ENCODE measurements at regions not wholly inside any gene's neighbourhood (a gene's known extent, or its start where the extent isn't known, plus 50 kb on each side); places are given as distances from the start of the nearest gene placed in this dataset.
A peak's percentile ranks its signal among the peaks of the same experiment; 100 is the strongest.

GRCh38 chr4:187283201-187283955, 559.7 kb upstream of the FAT1 start:
- peak in 1 of 2 donors; percentile 26 for DNase-seq (ENCODE audit: low read depth in 2 of 2)
- TF ChIP-seq CTCF (IDR thresholded peaks at IDR 0.05; ENCODE audit: low read depth, low read length): no peak

GRCh38 chr4:187286525-187286924, 562.9 kb upstream of the FAT1 start:
- no peak for DNase-seq (ENCODE audit: low read depth in 2 of 2)
- TF ChIP-seq CTCF (IDR thresholded peaks at IDR 0.05; ENCODE audit: low read depth, low read length): no peak

More at GRCh38 chr4:187283201-187283955, 559.7 kb upstream of the FAT1 start:
- H3K4me3 ChIP-seq (replicated peaks in 1 of 2; ENCODE audit: low read depth in 2 of 2, low read length in 2 of 2): no peak overlapping the region

GRCh38 chr4:187289371-187289770, 565.7 kb upstream of the FAT1 start:
- no peak for TF ChIP-seq CTCF (IDR thresholded peaks at IDR 0.05; ENCODE audit: low read depth, low read length)
- no peak overlapping the region for H3K4me3 ChIP-seq (replicated peaks in 1 of 2; ENCODE audit: low read depth in 2 of 2, low read length in 2 of 2)
- peak in 1 of 2 donors; percentile 18 for DNase-seq (ENCODE audit: low read depth in 2 of 2)

More at GRCh38 chr4:187286525-187286924, 562.9 kb upstream of the FAT1 start:
- H3K4me3 ChIP-seq (replicated peaks in 1 of 2; ENCODE audit: low read depth in 2 of 2, low read length in 2 of 2): no peak overlapping the region

GRCh38 chr4:187294861-187295260, 571.2 kb upstream of the FAT1 start:
- H3K4me3 ChIP-seq (replicated peaks in 1 of 2; ENCODE audit: low read depth in 2 of 2, low read length in 2 of 2): no peak overlapping the region
- peak in 1 of 2 donors; percentile 69 for DNase-seq (ENCODE audit: low read depth in 2 of 2)
- TF ChIP-seq CTCF (IDR thresholded peaks at IDR 0.05; ENCODE audit: low read depth, low read length): no peak

GRCh38 chr4:187301923-187302322, 578.3 kb upstream of the FAT1 start:
- TF ChIP-seq CTCF (IDR thresholded peaks at IDR 0.05; ENCODE audit: low read depth, low read length): no peak
- DNase-seq (ENCODE audit: low read depth in 2 of 2): no peak
- no peak overlapping the region for H3K4me3 ChIP-seq (replicated peaks in 1 of 2; ENCODE audit: low read depth in 2 of 2, low read length in 2 of 2)

- DNase-seq (ENCODE audit: low read depth in 2 of 2): peak in 1 of 2 donors; percentile 27
- TF ChIP-seq CTCF (IDR thresholded peaks at IDR 0.05; ENCODE audit: low read depth, low read length): no peak
- H3K4me3 ChIP-seq (replicated peaks in 1 of 2; ENCODE audit: low read depth in 2 of 2, low read length in 2 of 2): no peak overlapping the region
Measured at GRCh38 chr4:187302457-187303150, 578.9 kb upstream of the FAT1 start.

All from cardiac fibroblast (primary cell).